Endothelial cell of umbilical vein (primary cell): ENCODE measurements at regions not wholly inside any gene's neighbourhood (a gene's known extent, or its start where the extent isn't known, plus 50 kb on each side); places are given as distances from the start of the nearest gene placed in this dataset.

Source experiments
- BruUV-seq: library from RNA; stranded (reverse); fragments of 400-500 nt; replicated peaks from 2 replicates; lab custom pipeline; 2021; lab: Mats Ljungman, UMichigan
- CTCF ChIA-PET: fragments of 300-600, 350-600 bp; sonication (Branson Sonifier 250); formaldehyde crosslinking; loops from one replicate; lab custom pipeline; 2021; ENCODE audit warnings: antibody characterized with exemption, inconsistent platforms; lab: Charles Lee
- POLR2A ChIA-PET: fragments of 300-600, 350-600 bp; sonication (Branson Sonifier 250); formaldehyde crosslinking; loops from one replicate; lab custom pipeline; 2021; ENCODE audit warnings: antibody characterized with exemption, inconsistent platforms; lab: Charles Lee
- DNase-seq: peaks from one replicate; pipeline ENCODE4 v3.0.0-alpha.2; 2011; ENCODE audit warnings: low read depth, low spot score
- FAIRE-seq: peaks from 2 replicates; lab custom pipeline; 2011; peaks lifted over from hg19 to GRCh38; lab: Jason Lieb, UNC
- H2AFZ ChIP-seq: 2 replicates; pipeline ENCODE4 v1.6.0; 2012; ENCODE audit warnings: low read depth, low read length, control low read depth, inconsistent platforms
- H3K27ac ChIP-seq: 2 replicates; pipeline ENCODE4 v1.5.1; 2011; ENCODE audit warnings: low read depth, mild to moderate bottlenecking, control low read depth, low read length, moderate library complexity; ENCODE audit not compliant: insufficient read depth
- H3K27me3 ChIP-seq, 2 experiments: 2 replicates each; pipeline versions ENCODE4 v1.6.0 to v1.6.1; 2011; ENCODE audit warnings: low read length in 2 of 2, mixed read lengths in 1 of 2; ENCODE audit not compliant: control insufficient read depth in 2 of 2, insufficient read depth in 2 of 2
- H3K36me3 ChIP-seq, 2 experiments: 2 replicates in 1 of 2; 3 replicates in 1 of 2; pipeline ENCODE4 v1.5.1; 2011; ENCODE audit warnings: low read length in 2 of 2, mild to moderate bottlenecking in 1 of 2, moderate library complexity in 1 of 2; ENCODE audit not compliant: control insufficient read depth in 2 of 2, insufficient read depth in 2 of 2; ENCODE audit errors: extremely low read depth in 1 of 2
- H3K4me1 ChIP-seq: 3 replicates; pipeline ENCODE4 v1.5.1; 2011; ENCODE audit warnings: mild to moderate bottlenecking, low read length; ENCODE audit not compliant: control insufficient read depth, insufficient read depth; ENCODE audit errors: extremely low read depth
- H3K4me2 ChIP-seq: 2 replicates; pipeline ENCODE4 v1.6.1; 2011; ENCODE audit warnings: low read length, control low read depth, mixed read lengths; ENCODE audit not compliant: insufficient read depth
- H3K4me3 ChIP-seq, 3 experiments: fragments of 200-600 bp in 1 of 3; sonication (generic), shearing (Covaris generic) in 1 of 3; replicated peaks in 1 of 3; 2 replicates each; pipeline ENCODE4 v1.5.1; 2011 to 2016; ENCODE audit warnings: control low read depth in 3 of 3, low read length in 3 of 3, mild to moderate bottlenecking in 2 of 3, inconsistent platforms in 1 of 3, low read depth in 1 of 3, moderate library complexity in 1 of 3; ENCODE audit not compliant: insufficient read depth in 1 of 3
- H3K79me2 ChIP-seq: 2 replicates; pipeline ENCODE4 v1.6.0; 2012; ENCODE audit warnings: low read length, inconsistent platforms; ENCODE audit not compliant: control insufficient read depth, insufficient read depth
- H3K9ac ChIP-seq: replicated peaks from 2 replicates; pipeline ENCODE3; 2011; ENCODE audit warnings: low read length, control low read depth; ENCODE audit not compliant: insufficient read depth; ENCODE audit errors: extremely low read depth
- H3K9me1 ChIP-seq: replicated peaks from 3 replicates; pipeline ENCODE4 v1.6.0; 2011; ENCODE audit warnings: mild to moderate bottlenecking, low read length; ENCODE audit not compliant: control insufficient read depth, insufficient read depth; ENCODE audit errors: extremely low read depth
- H3K9me3 ChIP-seq: replicated peaks from 2 replicates; pipeline ENCODE4 v1.5.1; 2012; ENCODE audit warnings: low read length, inconsistent platforms; ENCODE audit not compliant: control insufficient read depth, insufficient read depth
- H4K20me1 ChIP-seq: replicated peaks from 2 replicates; pipeline ENCODE3; 2011; ENCODE audit warnings: mild to moderate bottlenecking, low read length; ENCODE audit not compliant: control insufficient read depth, insufficient read depth; ENCODE audit errors: extremely low read depth
- CTCF ChIP-seq, 2 donors: IDR thresholded peaks; 1 replicate in 1 of 2; 2 replicates in 1 of 2; pipeline ENCODE4 v1.5.1; 2011; ENCODE audit warnings: low read length in 2 of 2, mild to moderate bottlenecking in 2 of 2, moderate library complexity in 2 of 2, control low read depth in 1 of 2, inconsistent platforms in 1 of 2, low read depth in 1 of 2; ENCODE audit not compliant: insufficient read depth in 1 of 2; ENCODE audit errors: extremely low read depth in 1 of 2
- EZH2 ChIP-seq: IDR thresholded peaks from 2 replicates; pipeline ENCODE4 v1.6.1; 2012; ENCODE audit warnings: borderline replicate concordance, low read depth, mild to moderate bottlenecking, moderate library complexity, low read length, inconsistent platforms; ENCODE audit not compliant: severe bottlenecking
- FOS ChIP-seq: IDR thresholded peaks from 2 replicates; pipeline ENCODE4 v1.6.1; 2011; ENCODE audit warnings: mild to moderate bottlenecking, low read length, moderate library complexity, borderline replicate concordance; ENCODE audit not compliant: insufficient read depth
- GATA2 ChIP-seq: IDR thresholded peaks from 2 replicates; pipeline ENCODE4 v1.7.0; 2011; ENCODE audit warnings: low read depth, mild to moderate bottlenecking, moderate library complexity, mixed read lengths, low read length; ENCODE audit not compliant: insufficient read length, insufficient read depth
- JUN ChIP-seq: IDR thresholded peaks from 2 replicates; pipeline ENCODE4 v1.6.1; 2011; ENCODE audit warnings: borderline replicate concordance, low read depth; ENCODE audit not compliant: insufficient read length, insufficient read depth
- MAX ChIP-seq: IDR thresholded peaks from 2 replicates; pipeline ENCODE4 v1.6.1; 2011; ENCODE audit not compliant: insufficient read depth, insufficient read length
- MYC ChIP-seq: IDR thresholded peaks from one replicate; pipeline ENCODE4 v1.6.1; 2011; ENCODE audit warnings: mild to moderate bottlenecking, low read depth, low read length
- POLR2A ChIP-seq: IDR thresholded peaks from 2 replicates; pipeline ENCODE4 v1.6.1; 2012; ENCODE audit warnings: low read depth, mild to moderate bottlenecking, control low read depth, low read length
- POLR2AphosphoS5 ChIP-seq: IDR thresholded peaks from 2 replicates; pipeline ENCODE4 v1.6.1; 2012; ENCODE audit warnings: low read depth, mild to moderate bottlenecking, control low read depth, low read length, moderate library complexity; ENCODE audit not compliant: insufficient read depth
- dilution Hi-C: fragments of 300-500 bp; cut with MboI; formaldehyde crosslinking; loops from one replicate; pipeline ENCODE4 v1.15.0; 2019; ENCODE audit warnings: low sequenced_read_pairs; ENCODE audit not compliant: extremely low pct_ligation_motif_present
- intact Hi-C: fragments of 100-400 bp; cut with micrococcal nuclease; formaldehyde crosslinking; loops from one replicate; pipeline ENCODE4 v1.10.0; 2022

- no peaks in the 10 kb centered on the region for H3K79me2 ChIP-seq
- H3K4me1 ChIP-seq, result no peaks in the 10 kb centered on the region
- no peaks in the 10 kb centered on the region for H3K9me1 ChIP-seq
- H2AFZ ChIP-seq, result no peak overlapping the region
- no peak overlapping the region for H3K27ac ChIP-seq
- DNase-seq (no peak), FAIRE-seq (no peak)
- H3K9ac ChIP-seq, result no peak overlapping the region
- intact Hi-C loops (no loop called here), dilution Hi-C loops (no loop called here)
- TF ChIP-seq GATA2, result no peak
- TF ChIP-seq EZH2, result no peak
- TF ChIP-seq MAX, result no peak
- TF ChIP-seq JUN, result no peak
- ChIA-PET CTCF (no interaction called here), POLR2A (no interaction called here)
- H3K4me2 ChIP-seq, result no peak overlapping the region
- H4K20me1 ChIP-seq, result no peaks in the 10 kb centered on the region
- H3K27me3 ChIP-seq, result no peaks in the 10 kb centered on the region
- no peaks in the 10 kb centered on the region for H3K9me3 ChIP-seq
- H3K4me3 ChIP-seq, result no peak overlapping the region
- H3K36me3 ChIP-seq, result no peaks in the 10 kb centered on the region
- no TSS peak for BruUV-seq
These were observed 199.4 kb upstream of the ARID1B start for GRCh38 chr6:156577749-156578148.

GRCh38 chr6:156575361-156575760 lies 201.8 kb upstream of the ARID1B start:
- dilution Hi-C loops, result no loop called here
- no peak for TF ChIP-seq POLR2AphosphoS5
- TF ChIP-seq JUN, result no peak
- TF ChIP-seq GATA2, result no peak
- TF ChIP-seq MYC, result no peak
- no peak for TF ChIP-seq EZH2
- no peak for TF ChIP-seq CTCF (IDR thresholded peaks at IDR 0.05; ENCODE audit: extremely low read depth in 1 of 2, insufficient read depth in 1 of 2, low read depth in 1 of 2, low read length in 2 of 2)
- no peak for TF ChIP-seq FOS
- TF ChIP-seq POLR2A, result no peak
- TF ChIP-seq MAX, result no peak
- POLR2A ChIA-PET, result no interaction called here
- no TSS peak for BruUV-seq
- DNase-seq, result no peak
- Histone ChIP-seq H3K79me2 (no peaks in the 10 kb centered on the region), H3K4me3 (no peak overlapping the region), H3K27ac (no peak overlapping the region), H3K27me3 (no peaks in the 10 kb centered on the region), H2AFZ (no peak overlapping the region), H3K9ac (no peak overlapping the region), H3K9me3 (no peaks in the 10 kb centered on the region), H3K36me3 (no peaks in the 10 kb centered on the region), H3K4me2 (no peak overlapping the region), H3K4me1 (no peaks in the 10 kb centered on the region), H4K20me1 (no peaks in the 10 kb centered on the region), H3K9me1 (no peaks in the 10 kb centered on the region)
- CTCF ChIA-PET, result no interaction called here
- FAIRE-seq, result no peak
- intact Hi-C loops, result no loop called here
